Heart right ventricle (tissue), 16 donors: ENCODE measurements at regions not wholly inside any gene's neighbourhood (a gene's known extent, or its start where the extent isn't known, plus 50 kb on each side); places are given as distances from the start of the nearest gene placed in this dataset.

Experiments used
- ATAC-seq, 8 donors: fragments of 200-7000 bp; cut with Tn5 transposase; one replicate each; pipeline ENCODE4 v1.9.1; 2020; ENCODE audit warnings: mild to moderate bottlenecking in 8 of 8, moderate library complexity in 8 of 8, moderate number of reproducible peaks in 1 of 8
- DNase-seq, 2 donors: peaks; one replicate each; pipeline ENCODE4 v3.0.0-alpha.2; 2020
- H3K27ac ChIP-seq, 10 donors: fragments of 200-600 bp; sonication (generic) in 2 of 10; one replicate each; pipeline versions ENCODE4 v1.5.0 to v1.8.0; 2020 to 2022; ENCODE audit warnings: mild to moderate bottlenecking in 3 of 10
- H3K27me3 ChIP-seq, 7 donors: fragments of 200-600 bp; one replicate each; pipeline ENCODE4 v1.8.0; 2021 to 2022; ENCODE audit warnings: mild to moderate bottlenecking in 2 of 7
- H3K36me3 ChIP-seq, 9 donors: fragments of 200-600 bp; sonication (generic) in 1 of 9; one replicate each; pipeline versions ENCODE4 v1.5.0 to v1.8.0; 2020 to 2022; ENCODE audit warnings: mild to moderate bottlenecking in 2 of 9
- H3K4me1 ChIP-seq, 9 donors: fragments of 200-600 bp; sonication (generic) in 1 of 9; one replicate each; pipeline versions ENCODE4 v1.5.0 to v1.8.0; 2020 to 2022; ENCODE audit warnings: mild to moderate bottlenecking in 4 of 9
- H3K4me3 ChIP-seq, 10 donors: fragments of 200-600 bp; sonication (generic) in 2 of 10; one replicate each; pipeline versions ENCODE4 v1.5.0 to v1.8.0; 2020 to 2022; ENCODE audit warnings: mild to moderate bottlenecking in 7 of 10, moderate library complexity in 2 of 10
- H3K9me3 ChIP-seq, 11 donors: fragments of 200-600 bp in 10 of 11; sonication (generic) in 2 of 11; one replicate each; pipeline versions ENCODE4 v1.5.0 to v1.8.0; 2013 to 2022; ENCODE audit warnings: mild to moderate bottlenecking in 2 of 11, control low read depth in 1 of 11, moderate library complexity in 1 of 11
- WGBS, 2 donors: extraction: QIAGEN DNeasy Blood & Tissue Kit; methylation state at CpG; one replicate each; pipeline ENCODE4 v1.1.7; 2013; ENCODE audit warnings: inconsistent platforms in 1 of 2; 5-methylcytosine and 5-hydroxymethylcytosine counted together
- intact Hi-C, 10 donors: fragments of 100-400 bp; cut with DNase I; formaldehyde crosslinking; loops; one replicate each; pipeline versions ENCODE4 v1.11.1 to v1.14.2; 2022
- TF ChIP-seq, protein P1 (sequence below), 9 donors: fragments of 200-600 bp; sonication (generic) in 2 of 9; IDR thresholded peaks; one replicate each; pipeline versions ENCODE4 v1.5.0 to v1.8.0; 2021 to 2022; ENCODE audit warnings: antibody characterized with exemption in 9 of 9, mild to moderate bottlenecking in 5 of 9, moderate library complexity in 1 of 9
- donor health status: Arrhythmogenic right ventricular cardiomyopathy.
- donor health status: ischemic (EF 13 %, LVEDD 7.1; RV severe dilation, severe dysfunction).
- donor health status: healthy with polysubstance abuse.
- donor health status: DM: no; HTN: yes; CAD: no.
- donor health status: DM: no; HTN: no; CAD: no.
- donor health status: ischemic (EF 25% LVEDD 6.9; RV normal size, moderate dysfunction).
- donor health status: ischemic (EF 25% LVEDD 5.7; RV mildly dilated, moderate dysfunction).
- donor health status: healthy.
- donor health status: DM: yes; HTN: yes; CAD: no.
- donor health status: Ischemic cardiomyopathy.
- donor health status: ischemic (EF 35%, LVEDD 5.7; RV mildly dilated, moderate dysfunction).
- donor health status: nonischemic (EF 11% LVEDD 7.7; RV severe dilation, severe dysfunction).
- donor health status: DM: yes; HTN: yes; CAD: no.
- donor health status: PGD.
- donor health status: ischemic (EF 29% LVEDD 5.4; RV normal size, mild dysfunction).
- donor health status: nonischemic (EF 23%, LVEDD 6.1; RV moderate dilation, normal function).

- 60 to 78% methylated on average over 5 of the region's 5 CpGs for WGBS, 2 donors
- ATAC-seq (no peak), DNase-seq (no peak)
- H3K27ac ChIP-seq, result no peak overlapping the region
- no peaks in the 10 kb centered on the region for H3K27me3 ChIP-seq
- H3K36me3 ChIP-seq, result no peaks in the 10 kb centered on the region
- H3K4me3 ChIP-seq, result no peak overlapping the region
- no peaks in the 10 kb centered on the region for H3K4me1 ChIP-seq
- TF ChIP-seq, protein P1, sequence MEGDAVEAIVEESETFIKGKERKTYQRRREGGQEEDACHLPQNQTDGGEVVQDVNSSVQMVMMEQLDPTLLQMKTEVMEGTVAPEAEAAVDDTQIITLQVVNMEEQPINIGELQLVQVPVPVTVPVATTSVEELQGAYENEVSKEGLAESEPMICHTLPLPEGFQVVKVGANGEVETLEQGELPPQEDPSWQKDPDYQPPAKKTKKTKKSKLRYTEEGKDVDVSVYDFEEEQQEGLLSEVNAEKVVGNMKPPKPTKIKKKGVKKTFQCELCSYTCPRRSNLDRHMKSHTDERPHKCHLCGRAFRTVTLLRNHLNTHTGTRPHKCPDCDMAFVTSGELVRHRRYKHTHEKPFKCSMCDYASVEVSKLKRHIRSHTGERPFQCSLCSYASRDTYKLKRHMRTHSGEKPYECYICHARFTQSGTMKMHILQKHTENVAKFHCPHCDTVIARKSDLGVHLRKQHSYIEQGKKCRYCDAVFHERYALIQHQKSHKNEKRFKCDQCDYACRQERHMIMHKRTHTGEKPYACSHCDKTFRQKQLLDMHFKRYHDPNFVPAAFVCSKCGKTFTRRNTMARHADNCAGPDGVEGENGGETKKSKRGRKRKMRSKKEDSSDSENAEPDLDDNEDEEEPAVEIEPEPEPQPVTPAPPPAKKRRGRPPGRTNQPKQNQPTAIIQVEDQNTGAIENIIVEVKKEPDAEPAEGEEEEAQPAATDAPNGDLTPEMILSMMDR (IDR thresholded peaks at IDR 0.05), result no peak
- intact Hi-C loops, result no loop called here
- H3K9me3 ChIP-seq, result no peaks in the 10 kb centered on the region
Observed at GRCh38 chrY:14235070-14235469, 179.0 kb downstream of the VCY1B start.

DNA sequence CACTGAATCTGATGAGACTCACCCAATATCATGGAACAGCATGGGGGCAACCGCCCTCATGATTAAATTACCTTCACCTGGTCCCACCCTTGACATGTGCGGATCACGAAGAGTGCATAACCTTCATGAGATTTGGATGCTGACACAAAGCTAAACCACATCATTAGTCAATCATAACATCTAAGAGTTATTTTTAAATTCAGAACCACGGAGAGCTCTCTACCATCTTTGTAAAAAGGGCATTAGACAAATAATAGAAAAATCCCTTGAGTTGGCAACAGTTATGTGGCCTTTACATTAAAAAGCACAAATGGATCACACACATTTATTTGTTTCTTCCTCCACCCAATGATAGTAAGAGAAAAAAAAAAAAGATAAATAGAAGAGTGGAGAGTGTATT, 182.2 kb downstream of the VCY1B start:
- Histone ChIP-seq H3K27me3 (no peaks in the 10 kb centered on the region), H3K4me3 (no peak overlapping the region), H3K27ac (no peak overlapping the region), H3K36me3 (no peaks in the 10 kb centered on the region), H3K9me3 (no peaks in the 10 kb centered on the region), H3K4me1 (no peaks in the 10 kb centered on the region)
- intact Hi-C loops, result no loop called here
- ATAC-seq (no peak), DNase-seq (no peak)
- WGBS, 2 donors, result 59 to 74% methylated on average over 4 of the region's 4 CpGs
- TF ChIP-seq, protein P1 (IDR thresholded peaks at IDR 0.05), result no peak

DNA sequence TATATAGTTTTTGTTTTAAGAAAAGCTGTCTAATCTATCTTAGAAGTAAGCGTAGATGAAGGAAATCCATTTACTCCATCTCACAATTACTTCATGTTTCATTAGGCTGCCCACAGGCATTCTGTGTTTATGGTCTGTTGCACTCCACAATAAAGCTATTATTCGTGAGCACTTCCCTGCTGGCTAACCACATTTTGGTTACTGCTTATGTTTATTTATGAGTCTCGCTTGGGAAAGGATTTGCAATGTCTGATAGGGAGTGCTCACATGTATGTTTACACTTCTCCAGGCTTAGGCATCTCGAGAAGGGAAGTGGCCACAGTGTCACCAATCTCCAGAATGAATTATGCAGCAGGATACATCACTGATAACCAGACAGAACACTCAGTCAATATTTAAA, 190.9 kb downstream of the VCY1B start:
- Histone ChIP-seq H3K27ac (no peak overlapping the region), H3K9me3 (no peaks in the 10 kb centered on the region), H3K27me3 (no peaks in the 10 kb centered on the region), H3K4me1 (no peaks in the 10 kb centered on the region), H3K4me3 (no peak overlapping the region), H3K36me3 (no peaks in the 10 kb centered on the region)
- ATAC-seq (no peak), DNase-seq (no peak)
- TF ChIP-seq, protein P1 (IDR thresholded peaks at IDR 0.05), result no peak
- WGBS, 2 donors, result 45 to 46% methylated on average over 4 of the region's 4 CpGs
- intact Hi-C loops, result no loop called here

DNA sequence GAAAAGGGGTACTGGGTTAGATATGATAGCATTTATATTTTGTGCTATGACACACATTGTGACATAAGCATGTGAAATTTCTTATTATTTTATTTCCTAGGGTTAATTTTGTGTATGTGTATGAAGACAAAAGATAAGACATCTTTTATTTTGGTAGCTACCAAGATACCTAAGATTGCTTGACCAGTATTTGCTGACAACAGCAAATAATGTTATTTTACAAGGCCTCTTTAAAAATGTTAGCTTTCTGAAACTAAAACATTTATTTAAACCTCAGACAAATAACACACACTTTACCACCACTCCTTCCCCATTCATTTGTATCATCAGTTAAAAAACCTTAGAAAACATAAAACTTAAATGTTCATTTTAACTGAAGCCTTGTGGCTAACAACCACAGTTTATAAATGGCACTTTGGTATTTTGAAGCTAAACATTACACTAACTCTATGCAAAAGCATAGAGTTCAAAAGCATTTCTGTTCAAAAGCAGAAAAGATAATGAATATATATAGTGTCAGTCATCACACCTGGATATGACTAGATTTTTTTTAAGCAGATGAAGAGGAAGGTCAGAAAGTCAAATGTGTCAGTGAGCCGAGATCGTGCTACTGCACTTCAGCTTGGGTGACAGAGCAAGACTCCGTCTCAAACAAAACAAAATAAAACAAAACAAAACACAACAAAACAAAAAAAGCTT, 193.0 kb downstream of the VCY1B start:
- ATAC-seq (no peak), DNase-seq (no peak)
- no peaks in the 10 kb centered on the region for H3K9me3 ChIP-seq
- intact Hi-C loops, result no loop called here
- H3K4me1 ChIP-seq, result no peaks in the 10 kb centered on the region
- H3K27me3 ChIP-seq, result no peaks in the 10 kb centered on the region
- H3K27ac ChIP-seq, result no peak overlapping the region
- TF ChIP-seq, protein P1 (IDR thresholded peaks at IDR 0.05), result no peak
- WGBS, 2 donors, result 63 to 67% methylated on average over 3 of the region's 3 CpGs
- no peaks in the 10 kb centered on the region for H3K36me3 ChIP-seq
- no peak overlapping the region for H3K4me3 ChIP-seq
